Liver (tissue), 3 donors: ENCODE measurements at regions not wholly inside any gene's neighbourhood (a gene's known extent, or its start where the extent isn't known, plus 50 kb on each side); places are given as distances from the start of the nearest gene placed in this dataset.

ENCODE experiments used
- EGR1 ChIP-seq, 2 donors: IDR thresholded peaks; 2 replicates each; pipeline ENCODE4 v1.6.1; 2016 to 2018; ENCODE audit warnings: antibody characterized with exemption in 2 of 2, low read depth in 2 of 2
- RAD21 ChIP-seq, 2 donors: IDR thresholded peaks; 2 replicates each; pipeline ENCODE4 v1.6.1; 2016; ENCODE audit warnings: antibody characterized with exemption in 2 of 2, mild to moderate bottlenecking in 2 of 2
- REST ChIP-seq: IDR thresholded peaks from 2 replicates; pipeline ENCODE4 v1.6.1; 2016; ENCODE audit warnings: antibody characterized with exemption, mild to moderate bottlenecking
- TAF1 ChIP-seq: conservative IDR thresholded peaks from 2 replicates; pipeline ENCODE4 v1.6.1; 2016; ENCODE audit warnings: antibody characterized with exemption, mild to moderate bottlenecking
- ZBTB33 ChIP-seq: IDR thresholded peaks from 2 replicates; pipeline ENCODE4 v1.6.1; 2016; ENCODE audit warnings: antibody characterized with exemption
- TF ChIP-seq, protein P1 (sequence below): fragments of 150-350 bp; IDR thresholded peaks from 2 replicates; pipeline ENCODE4 v1.5.1; 2017; ENCODE audit warnings: improper control_type of control experiment, low read depth, low read length; ENCODE audit not compliant: missing input control
- donor health status: healthy.
- donor health status: healthy.

GRCh38 chr3:72560846-72561675 lies 287.2 kb downstream of the SHQ1 start:
- TF ChIP-seq EGR1 (IDR thresholded peaks at IDR 0.05; ENCODE audit: low read depth in 2 of 2) (no peak), ZBTB33 (no peak), TAF1 (no peak), RAD21 (IDR thresholded peaks at IDR 0.05) (no peak), REST (no peak)
- TF ChIP-seq, protein P1, sequence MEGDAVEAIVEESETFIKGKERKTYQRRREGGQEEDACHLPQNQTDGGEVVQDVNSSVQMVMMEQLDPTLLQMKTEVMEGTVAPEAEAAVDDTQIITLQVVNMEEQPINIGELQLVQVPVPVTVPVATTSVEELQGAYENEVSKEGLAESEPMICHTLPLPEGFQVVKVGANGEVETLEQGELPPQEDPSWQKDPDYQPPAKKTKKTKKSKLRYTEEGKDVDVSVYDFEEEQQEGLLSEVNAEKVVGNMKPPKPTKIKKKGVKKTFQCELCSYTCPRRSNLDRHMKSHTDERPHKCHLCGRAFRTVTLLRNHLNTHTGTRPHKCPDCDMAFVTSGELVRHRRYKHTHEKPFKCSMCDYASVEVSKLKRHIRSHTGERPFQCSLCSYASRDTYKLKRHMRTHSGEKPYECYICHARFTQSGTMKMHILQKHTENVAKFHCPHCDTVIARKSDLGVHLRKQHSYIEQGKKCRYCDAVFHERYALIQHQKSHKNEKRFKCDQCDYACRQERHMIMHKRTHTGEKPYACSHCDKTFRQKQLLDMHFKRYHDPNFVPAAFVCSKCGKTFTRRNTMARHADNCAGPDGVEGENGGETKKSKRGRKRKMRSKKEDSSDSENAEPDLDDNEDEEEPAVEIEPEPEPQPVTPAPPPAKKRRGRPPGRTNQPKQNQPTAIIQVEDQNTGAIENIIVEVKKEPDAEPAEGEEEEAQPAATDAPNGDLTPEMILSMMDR = no peak
